ENCODE measurements at regions not wholly inside any gene's neighbourhood (a gene's known extent, or its start where the extent isn't known, plus 50 kb on each side); places are given as distances from the start of the nearest gene placed in this dataset.
A peak's percentile ranks its signal among the peaks of the same experiment; 100 is the strongest.

- no peaks in the 10 kb centered on the region for H3K27me3 ChIP-seq (ENCODE audit: low read length)
- intact Hi-C loops (cut with micrococcal nuclease): no loop called here
- H3K9me3 ChIP-seq (ENCODE audit: low read length): no peaks in the 10 kb centered on the region
- H3K27ac ChIP-seq (ENCODE audit: low read length): no peak overlapping the region
- H3K4me2 ChIP-seq (ENCODE audit: low read length): no peak overlapping the region; the same call in 1 of the 2 replicates
- peak; percentile 83 for DNase-seq
- H2AFZ ChIP-seq (ENCODE audit: low read length): no peak overlapping the region
- H4K20me1 ChIP-seq (ENCODE audit: low read length): no peaks in the 10 kb centered on the region
- peak; percentile 79 for TF ChIP-seq CTCF (conservative IDR thresholded peaks at IDR 0.05; ENCODE audit: low read depth, low read length)
- TF ChIP-seq EZH2phosphoT487 (IDR thresholded peaks at IDR 0.05; ENCODE audit: borderline replicate concordance, low read length): no peak
- TF ChIP-seq EZH2 (IDR thresholded peaks at IDR 0.05; ENCODE audit: low read length, unreplicated experiment): no peak
- no peaks in the 10 kb centered on the region for H3K9me2 ChIP-seq (replicated peaks; ENCODE audit: low read length)
- H3K4me1 ChIP-seq (ENCODE audit: insufficient read depth, low read length): no peaks in the 10 kb centered on the region
- ChIA-PET CTCF (no interaction called here), POLR2A (ENCODE audit: unreplicated experiment) (interaction anchor here (0.6 kb wide), 1 partner anchor 371 kb away, joined by 5 read pairs; no protein-coding TSS in a partner anchor)
- no peaks in the 10 kb centered on the region for H3F3A ChIP-seq (ENCODE audit: low read length, unreplicated experiment)
- no TSS peak for BruUV-seq (replicated peaks)
- no peak overlapping the region for H3K4me3 ChIP-seq (ENCODE audit: low read length)
- ATAC-seq: peak; percentile 90
- H3K79me2 ChIP-seq (ENCODE audit: low read length): no peaks in the 10 kb centered on the region
- no peaks in the 10 kb centered on the region for H3K36me3 ChIP-seq (ENCODE audit: low read depth, low read length)
- H3K9ac ChIP-seq (ENCODE audit: low read length): no peak overlapping the region
Measured at GRCh38 chr5:138641547-138642298, 66.5 kb upstream of the HSPA9 start.

GRCh38 chr5:138640646-138641254 is 65.5 kb upstream of the HSPA9 start:
- ATAC-seq: no peak
- POLR2A ChIA-PET (ENCODE audit: unreplicated experiment): interaction anchor here (0.6 kb wide), 1 partner anchor 56 kb away, joined by 3 read pairs; no protein-coding TSS in a partner anchor

More at GRCh38 chr5:138640646-138641254, 65.5 kb upstream of the HSPA9 start:
- intact Hi-C loops (cut with micrococcal nuclease): no loop called here
- DNase-seq: no peak
- Histone ChIP-seq H3K9me3 (ENCODE audit: low read length) (no peaks in the 10 kb centered on the region), H3K36me3 (ENCODE audit: low read depth, low read length) (no peaks in the 10 kb centered on the region), H3F3A (ENCODE audit: low read length, unreplicated experiment) (no peaks in the 10 kb centered on the region), H3K4me2 (ENCODE audit: low read length) (no peak overlapping the region), H4K20me1 (ENCODE audit: low read length) (no peaks in the 10 kb centered on the region), H3K9me2 (replicated peaks; ENCODE audit: low read length) (no peaks in the 10 kb centered on the region), H3K4me1 (ENCODE audit: insufficient read depth, low read length) (no peaks in the 10 kb centered on the region), H3K79me2 (ENCODE audit: low read length) (no peaks in the 10 kb centered on the region), H3K27ac (ENCODE audit: low read length) (no peak overlapping the region), H2AFZ (ENCODE audit: low read length) (no peak overlapping the region), H3K4me3 (ENCODE audit: low read length) (no peak overlapping the region), H3K9ac (ENCODE audit: low read length) (no peak overlapping the region), H3K27me3 (ENCODE audit: low read length) (no peaks in the 10 kb centered on the region)
- CTCF ChIA-PET: interaction anchor here (0.6 kb wide), 1 partner anchor 552 kb away, joined by 5 read pairs; no protein-coding TSS in a partner anchor
- no peak for TF ChIP-seq EZH2 (IDR thresholded peaks at IDR 0.05; ENCODE audit: low read length, unreplicated experiment)
- TF ChIP-seq CTCF (conservative IDR thresholded peaks at IDR 0.05; ENCODE audit: low read depth, low read length): no peak
- no peak for TF ChIP-seq EZH2phosphoT487 (IDR thresholded peaks at IDR 0.05; ENCODE audit: borderline replicate concordance, low read length)
- BruUV-seq (replicated peaks): no TSS peak

Data from PC-3 (cell line).